D721Med (cell line): ENCODE measurements at regions not wholly inside any gene's neighbourhood (a gene's known extent, or its start where the extent isn't known, plus 50 kb on each side); places are given as distances from the start of the nearest gene placed in this dataset.

ENCODE experiments used
- DNase-seq: peaks from one replicate; pipeline ENCODE4 v3.0.0; 2011; ENCODE audit warnings: low spot score; ENCODE audit not compliant: insufficient read length
- FAIRE-seq: peaks from 2 replicates; lab custom pipeline; 2011; peaks lifted over from hg19 to GRCh38; lab: Jason Lieb, UNC
- TF ChIP-seq, protein P1 (sequence below): IDR thresholded peaks from 2 replicates; pipeline ENCODE4 v1.5.1; 2012; ENCODE audit warnings: mild to moderate bottlenecking, control low read depth; ENCODE audit not compliant: insufficient read depth; ENCODE audit errors: missing control alignments

DNA sequence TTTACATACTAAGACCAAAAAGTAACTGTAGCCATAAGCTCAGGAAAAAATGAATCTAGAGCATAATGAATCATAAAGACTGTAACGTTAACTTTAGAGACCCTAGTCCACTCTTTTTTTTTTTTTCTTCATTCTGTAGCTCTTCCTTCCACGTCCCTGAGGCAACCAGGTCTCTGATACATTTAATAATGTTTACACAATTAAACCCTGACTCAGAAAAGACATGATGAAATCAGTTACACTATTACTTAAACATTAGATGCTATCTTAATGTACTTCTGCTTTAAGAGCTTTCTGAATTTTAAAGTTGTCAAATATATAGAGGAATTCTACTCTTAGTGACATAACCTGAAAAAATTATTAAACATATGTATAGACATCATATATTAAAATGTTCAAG is 1121.5 kb upstream of the DDX18 start:
- FAIRE-seq (no peak), DNase-seq (no peak)
- TF ChIP-seq, protein P1, sequence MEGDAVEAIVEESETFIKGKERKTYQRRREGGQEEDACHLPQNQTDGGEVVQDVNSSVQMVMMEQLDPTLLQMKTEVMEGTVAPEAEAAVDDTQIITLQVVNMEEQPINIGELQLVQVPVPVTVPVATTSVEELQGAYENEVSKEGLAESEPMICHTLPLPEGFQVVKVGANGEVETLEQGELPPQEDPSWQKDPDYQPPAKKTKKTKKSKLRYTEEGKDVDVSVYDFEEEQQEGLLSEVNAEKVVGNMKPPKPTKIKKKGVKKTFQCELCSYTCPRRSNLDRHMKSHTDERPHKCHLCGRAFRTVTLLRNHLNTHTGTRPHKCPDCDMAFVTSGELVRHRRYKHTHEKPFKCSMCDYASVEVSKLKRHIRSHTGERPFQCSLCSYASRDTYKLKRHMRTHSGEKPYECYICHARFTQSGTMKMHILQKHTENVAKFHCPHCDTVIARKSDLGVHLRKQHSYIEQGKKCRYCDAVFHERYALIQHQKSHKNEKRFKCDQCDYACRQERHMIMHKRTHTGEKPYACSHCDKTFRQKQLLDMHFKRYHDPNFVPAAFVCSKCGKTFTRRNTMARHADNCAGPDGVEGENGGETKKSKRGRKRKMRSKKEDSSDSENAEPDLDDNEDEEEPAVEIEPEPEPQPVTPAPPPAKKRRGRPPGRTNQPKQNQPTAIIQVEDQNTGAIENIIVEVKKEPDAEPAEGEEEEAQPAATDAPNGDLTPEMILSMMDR, result no peak

GRCh38 chr2:116696223-116696622 is 1118.3 kb upstream of the DDX18 start:
- TF ChIP-seq, protein P1, result no peak
- FAIRE-seq, result no peak
- DNase-seq, result no peak

GRCh38 chr2:116696903-116697302 is 1117.6 kb upstream of the DDX18 start:
- no peak for FAIRE-seq
- TF ChIP-seq, protein P1, result no peak
- DNase-seq, result no peak

- TF ChIP-seq, protein P1, result no peak
- FAIRE-seq, result no peak
- no peak for DNase-seq
These were observed 1108.1 kb upstream of the DDX18 start for GRCh38 chr2:116706396-116706795.

- DNase-seq, result no peak
- no peak for FAIRE-seq
- TF ChIP-seq, protein P1, result no peak
These were observed 1098.5 kb upstream of the DDX18 start for GRCh38 chr2:116716038-116716437.

DNA sequence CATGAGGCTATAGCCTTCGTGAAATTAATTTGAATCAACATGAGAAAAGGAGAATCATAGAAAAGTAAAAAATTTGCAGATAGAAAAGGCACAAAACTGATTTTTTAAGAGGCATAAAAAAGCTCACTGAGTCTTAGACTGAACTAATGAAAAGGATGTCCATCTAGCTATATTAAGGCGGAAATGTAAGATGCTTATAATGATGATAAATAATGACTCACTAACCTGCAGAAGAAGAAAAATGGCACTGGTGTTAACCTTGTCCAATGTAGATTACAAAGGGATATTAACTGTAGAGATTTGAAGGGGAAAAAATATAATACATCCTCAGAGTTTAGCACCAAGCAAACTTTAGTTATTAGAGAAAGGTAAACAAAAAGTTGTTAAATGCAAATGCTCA is 1098.0 kb upstream of the DDX18 start:
- FAIRE-seq (no peak), DNase-seq (no peak)
- TF ChIP-seq, protein P1, result no peak

- FAIRE-seq (no peak), DNase-seq (no peak)
- TF ChIP-seq, protein P1, result no peak
These were observed 1096.7 kb upstream of the DDX18 start for GRCh38 chr2:116717832-116718231.
